Kidney epithelial cell (primary cell): ENCODE measurements at regions not wholly inside any gene's neighbourhood (a gene's known extent, or its start where the extent isn't known, plus 50 kb on each side); places are given as distances from the start of the nearest gene placed in this dataset.

Experiments
- DNase-seq: peaks from one replicate; pipeline ENCODE4 v3.0.0-alpha.2; 2010; ENCODE audit warnings: low read depth
- H3K27me3 ChIP-seq: 2 replicates; pipeline ENCODE4 v1.6.0; 2011; ENCODE audit warnings: low read length; ENCODE audit not compliant: control insufficient read depth, insufficient read depth
- H3K36me3 ChIP-seq: 2 replicates; pipeline ENCODE4 v1.5.1; 2011; ENCODE audit warnings: low read length; ENCODE audit not compliant: control insufficient read depth, insufficient read depth
- H3K4me3 ChIP-seq: 2 replicates; pipeline ENCODE4 v1.5.1; 2011; ENCODE audit warnings: low read depth, mild to moderate bottlenecking, control low read depth, low read length
- TF ChIP-seq, protein P1 (sequence below): IDR thresholded peaks from 2 replicates; pipeline ENCODE4 v1.5.1; 2011; ENCODE audit warnings: mild to moderate bottlenecking, moderate library complexity, low read length, control low read depth, inconsistent platforms; ENCODE audit not compliant: insufficient read depth, poor library complexity, severe bottlenecking

- Histone ChIP-seq H3K4me3 (no peak overlapping the region), H3K36me3 (no peaks in the 10 kb centered on the region), H3K27me3 (no peaks in the 10 kb centered on the region)
- TF ChIP-seq, protein P1, sequence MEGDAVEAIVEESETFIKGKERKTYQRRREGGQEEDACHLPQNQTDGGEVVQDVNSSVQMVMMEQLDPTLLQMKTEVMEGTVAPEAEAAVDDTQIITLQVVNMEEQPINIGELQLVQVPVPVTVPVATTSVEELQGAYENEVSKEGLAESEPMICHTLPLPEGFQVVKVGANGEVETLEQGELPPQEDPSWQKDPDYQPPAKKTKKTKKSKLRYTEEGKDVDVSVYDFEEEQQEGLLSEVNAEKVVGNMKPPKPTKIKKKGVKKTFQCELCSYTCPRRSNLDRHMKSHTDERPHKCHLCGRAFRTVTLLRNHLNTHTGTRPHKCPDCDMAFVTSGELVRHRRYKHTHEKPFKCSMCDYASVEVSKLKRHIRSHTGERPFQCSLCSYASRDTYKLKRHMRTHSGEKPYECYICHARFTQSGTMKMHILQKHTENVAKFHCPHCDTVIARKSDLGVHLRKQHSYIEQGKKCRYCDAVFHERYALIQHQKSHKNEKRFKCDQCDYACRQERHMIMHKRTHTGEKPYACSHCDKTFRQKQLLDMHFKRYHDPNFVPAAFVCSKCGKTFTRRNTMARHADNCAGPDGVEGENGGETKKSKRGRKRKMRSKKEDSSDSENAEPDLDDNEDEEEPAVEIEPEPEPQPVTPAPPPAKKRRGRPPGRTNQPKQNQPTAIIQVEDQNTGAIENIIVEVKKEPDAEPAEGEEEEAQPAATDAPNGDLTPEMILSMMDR: no peak
- no peak for DNase-seq
Measured at GRCh38 chr6:16078064-16078463, 50.8 kb upstream of the MYLIP start.

DNA sequence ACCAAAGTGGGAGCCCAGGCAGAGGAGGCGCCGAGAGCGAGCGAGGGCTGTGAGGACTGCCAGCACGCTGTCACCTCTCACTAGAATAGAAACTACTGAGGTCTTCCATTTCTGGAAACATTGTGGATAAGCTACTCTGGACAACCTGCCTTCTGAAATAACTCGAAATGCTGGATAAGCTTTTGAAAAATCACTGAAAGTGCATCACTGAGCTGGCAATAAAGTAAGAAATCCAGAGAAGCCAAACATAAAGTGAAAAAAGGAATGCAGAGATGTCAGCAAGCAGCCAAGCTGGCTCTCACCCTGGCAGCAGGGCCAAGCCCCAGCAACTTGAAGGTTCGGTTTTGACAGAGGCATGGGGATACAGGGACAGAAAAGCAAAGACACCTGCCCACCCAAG lies 59.2 kb upstream of the MYLIP start:
- no peak for DNase-seq
- no peak overlapping the region for H3K4me3 ChIP-seq
- H3K27me3 ChIP-seq: no peaks in the 10 kb centered on the region
- H3K36me3 ChIP-seq: no peaks in the 10 kb centered on the region
- TF ChIP-seq, protein P1: no peak

DNA sequence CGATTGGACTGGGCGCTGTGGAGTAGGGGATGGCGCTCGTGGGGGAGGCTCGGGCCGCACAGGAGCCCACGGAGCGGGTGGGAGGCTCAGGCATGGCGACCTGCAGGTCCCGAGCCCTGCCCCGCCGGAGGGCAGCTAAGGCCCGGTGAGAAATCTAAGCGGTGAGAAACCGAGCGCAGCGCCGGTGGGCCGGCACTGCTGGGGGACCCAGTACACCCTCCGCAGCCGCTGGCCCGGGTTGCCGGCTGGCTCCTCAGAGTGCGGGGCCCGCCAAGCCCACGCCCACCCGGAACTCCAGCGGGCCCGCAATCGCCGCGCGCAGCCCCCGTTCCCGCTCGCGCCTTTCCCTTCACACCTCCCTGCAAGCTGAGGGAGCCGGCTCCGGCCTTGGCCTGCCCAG lies 59.7 kb upstream of the MYLIP start:
- no peak for DNase-seq
- H3K36me3 ChIP-seq: no peaks in the 10 kb centered on the region
- no peak overlapping the region for H3K4me3 ChIP-seq
- no peaks in the 10 kb centered on the region for H3K27me3 ChIP-seq
- TF ChIP-seq, protein P1: no peak

DNA sequence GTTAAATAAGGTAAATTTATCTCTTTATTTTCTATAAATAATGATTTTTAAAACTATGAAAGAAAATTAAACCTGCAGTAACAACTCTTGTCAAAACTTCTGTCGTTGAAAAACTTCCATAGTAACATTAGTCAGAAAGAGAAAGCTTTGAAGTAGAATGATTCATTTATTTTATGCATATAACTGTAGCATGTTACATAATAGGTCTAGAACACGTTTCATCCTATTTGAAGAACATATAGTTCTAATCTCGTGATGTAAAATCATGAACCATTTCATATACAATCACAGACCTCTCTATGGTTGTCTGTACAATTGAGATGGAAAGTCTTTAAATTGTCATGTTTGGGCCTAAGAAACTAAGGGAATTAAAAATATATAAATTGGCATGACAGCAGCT lies 61.3 kb upstream of the MYLIP start:
- Histone ChIP-seq H3K4me3 (no peak overlapping the region), H3K27me3 (no peaks in the 10 kb centered on the region), H3K36me3 (no peaks in the 10 kb centered on the region)
- DNase-seq: no peak
- TF ChIP-seq, protein P1: no peak

- Histone ChIP-seq H3K27me3 (no peaks in the 10 kb centered on the region), H3K36me3 (no peaks in the 10 kb centered on the region), H3K4me3 (no peak overlapping the region)
- DNase-seq: no peak
- TF ChIP-seq, protein P1: no peak
Measured at GRCh38 chr6:16064671-16065072, 64.2 kb upstream of the MYLIP start.

- TF ChIP-seq, protein P1: no peak
- Histone ChIP-seq H3K36me3 (no peaks in the 10 kb centered on the region), H3K4me3 (no peak overlapping the region), H3K27me3 (no peaks in the 10 kb centered on the region)
- no peak for DNase-seq
Measured at GRCh38 chr6:16063580-16063979, 65.3 kb upstream of the MYLIP start.
